IPS-18c (cell line): ENCODE measurements at regions not wholly inside any gene's neighbourhood (a gene's known extent, or its start where the extent isn't known, plus 50 kb on each side); places are given as distances from the start of the nearest gene placed in this dataset.

Experiments used
- H3K4me3 ChIP-seq: 2 replicates; pipeline ENCODE4 v1.7.0; 2013; ENCODE audit warnings: low read depth, mild to moderate bottlenecking, low read length, moderate library complexity; ENCODE audit not compliant: insufficient read depth
- H3K9me3 ChIP-seq: one replicate; pipeline ENCODE4 v1.6.1; 2013; ENCODE audit warnings: mild to moderate bottlenecking, low read length, moderate library complexity; ENCODE audit not compliant: control insufficient read depth, insufficient read depth

DNA sequence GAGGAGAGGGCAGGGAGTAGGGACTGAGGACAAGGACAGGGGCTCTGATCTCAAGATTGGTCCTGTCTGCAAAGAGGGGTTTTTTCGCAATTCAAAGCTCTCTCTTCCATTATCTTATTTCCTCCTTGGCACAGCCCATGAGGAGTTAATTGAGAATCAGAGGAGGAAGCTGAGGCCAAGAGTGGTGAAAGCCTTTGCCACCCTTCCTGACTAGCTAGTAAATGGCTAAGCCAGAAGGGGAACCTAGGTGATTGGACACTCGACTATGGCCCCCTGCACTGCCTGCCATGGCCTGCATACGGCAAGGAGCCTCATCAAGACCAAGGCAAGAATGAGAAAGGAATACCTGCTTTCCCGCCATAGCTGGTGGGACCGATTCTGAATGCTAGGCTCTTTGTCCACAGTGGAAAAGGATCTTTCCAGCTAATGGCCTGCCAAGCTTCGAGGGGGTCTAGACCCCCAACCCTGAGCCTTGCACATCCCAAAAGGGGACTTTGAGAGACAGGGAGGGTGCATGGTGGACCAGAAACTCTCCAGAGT, 237.9 kb downstream of the HAUS1 start:
- H3K4me3 ChIP-seq = no peak overlapping the region
- no peaks in the 10 kb centered on the region for H3K9me3 ChIP-seq

DNA sequence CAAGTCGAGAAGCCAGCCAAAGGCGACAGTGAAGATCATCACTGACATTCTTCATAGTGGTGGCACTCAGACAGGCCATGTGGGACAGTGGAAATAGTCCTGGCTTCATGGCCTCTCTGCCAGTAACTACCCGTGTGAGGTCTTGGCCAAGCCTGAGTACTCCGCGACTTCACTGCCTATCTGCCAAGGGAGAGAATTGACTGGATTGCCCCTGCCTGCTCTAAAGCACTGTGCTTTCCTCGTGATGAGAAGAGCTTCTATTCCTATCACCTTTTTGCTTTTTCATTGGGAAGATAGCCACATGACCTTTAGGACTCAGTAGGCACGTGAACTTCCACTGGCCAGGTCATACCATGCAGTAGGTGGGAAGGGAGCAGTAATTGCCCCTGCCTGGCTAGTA, 239.3 kb downstream of the HAUS1 start:
- Histone ChIP-seq H3K4me3 (no peak overlapping the region; the same call in 1 of the 2 replicates), H3K9me3 (no peaks in the 10 kb centered on the region)

DNA sequence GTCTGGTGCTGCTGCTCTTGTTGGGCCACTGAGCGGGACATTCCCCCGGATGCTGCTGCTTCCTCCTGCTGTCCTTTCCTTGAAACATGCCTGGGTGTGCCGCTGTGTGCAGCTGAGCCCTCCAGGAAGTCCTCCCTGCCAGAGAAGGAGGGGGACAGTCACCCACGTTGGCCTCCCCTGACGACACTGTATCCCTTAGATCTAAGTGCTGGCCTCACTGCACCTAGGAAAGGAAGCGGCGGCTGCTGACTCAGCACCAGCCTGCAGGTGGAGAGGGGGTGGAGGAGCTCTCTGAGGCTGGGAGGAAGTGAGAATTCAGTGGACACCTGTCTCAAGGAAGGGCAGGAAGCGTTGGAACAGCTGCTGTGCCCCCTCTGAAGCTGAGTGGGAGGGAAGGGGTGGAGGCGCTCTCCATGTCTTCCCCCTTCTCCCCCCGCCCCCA, 239.8 kb downstream of the HAUS1 start:
- Histone ChIP-seq H3K4me3 (no peak overlapping the region; the same call in 1 of the 2 replicates), H3K9me3 (no peaks in the 10 kb centered on the region)

DNA sequence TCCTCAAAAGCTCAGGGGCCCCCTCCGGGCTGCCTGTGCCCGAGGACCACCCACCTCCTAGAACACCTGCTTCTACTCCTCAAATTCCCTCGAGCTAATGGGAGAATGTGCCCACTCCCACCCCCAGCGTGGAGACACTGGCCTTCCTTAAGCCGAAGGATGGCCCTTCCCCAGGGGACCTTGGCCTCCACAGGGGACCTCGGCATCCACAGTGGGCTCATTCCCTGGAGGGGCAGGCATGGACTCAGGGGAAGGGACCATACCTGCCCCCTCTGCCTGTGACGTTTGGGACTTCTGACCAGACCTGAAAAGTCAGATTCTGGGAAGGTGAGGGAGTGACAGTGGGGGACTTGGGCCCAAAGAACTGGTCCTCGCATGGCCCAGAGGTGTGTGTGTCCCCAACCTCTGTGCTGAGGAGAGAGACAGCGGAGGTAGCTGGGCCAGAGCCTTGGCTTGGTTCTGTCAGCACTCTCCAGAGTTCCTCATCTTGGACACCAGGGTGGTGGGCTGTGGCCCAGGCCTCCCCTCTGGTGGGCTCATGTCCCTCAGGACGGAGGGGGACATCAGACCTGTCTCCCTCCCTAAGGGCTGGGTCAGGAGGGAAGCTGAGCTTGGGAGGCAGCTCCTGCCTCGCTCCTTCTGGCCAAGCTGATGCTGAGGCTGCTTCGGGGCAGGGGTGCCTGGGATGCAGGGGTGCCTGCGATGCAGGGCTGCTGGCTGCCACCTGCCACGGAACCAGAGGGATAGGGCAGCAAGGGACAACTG, 240.4 kb downstream of the HAUS1 start:
- no peaks in the 10 kb centered on the region for H3K9me3 ChIP-seq
- H3K4me3 ChIP-seq = no peak overlapping the region

DNA sequence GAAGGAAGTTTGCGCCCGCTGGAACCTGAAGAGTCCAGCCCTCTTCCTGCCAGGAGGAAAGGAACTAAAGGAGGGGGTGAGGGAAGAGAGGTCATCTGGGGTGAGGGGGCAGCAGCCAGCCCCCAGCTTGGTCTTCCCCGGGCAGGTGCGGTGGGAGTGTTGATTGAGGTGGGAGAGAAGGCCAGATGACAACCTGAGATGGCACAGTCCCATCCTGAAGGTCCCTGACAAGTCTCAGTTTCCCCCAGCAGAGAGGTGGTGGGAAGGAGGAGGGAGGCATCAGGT, 240.9 kb downstream of the HAUS1 start:
- H3K9me3 ChIP-seq = no peaks in the 10 kb centered on the region
- H3K4me3 ChIP-seq = no peak overlapping the region

DNA sequence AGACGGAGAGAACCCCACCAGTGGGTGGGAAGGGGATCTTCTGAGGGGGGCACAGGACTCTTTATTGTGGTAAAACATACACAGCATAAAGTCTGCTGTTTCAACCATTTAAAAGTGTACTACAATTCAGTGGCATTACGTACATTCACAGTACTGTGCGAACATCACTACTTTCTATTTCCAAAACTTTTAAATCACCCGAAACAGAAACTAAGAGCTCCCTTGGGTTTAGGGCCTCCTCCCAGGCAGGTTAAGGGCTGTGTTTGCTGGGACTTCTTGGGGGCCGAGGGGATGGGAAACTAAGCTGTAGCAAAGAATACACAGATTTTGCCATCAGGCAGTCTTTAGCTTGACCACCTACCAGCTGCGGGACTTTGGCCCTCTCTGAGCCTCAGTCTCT, 242.0 kb downstream of the HAUS1 start:
- Histone ChIP-seq H3K9me3 (no peaks in the 10 kb centered on the region), H3K4me3 (no peak overlapping the region)

DNA sequence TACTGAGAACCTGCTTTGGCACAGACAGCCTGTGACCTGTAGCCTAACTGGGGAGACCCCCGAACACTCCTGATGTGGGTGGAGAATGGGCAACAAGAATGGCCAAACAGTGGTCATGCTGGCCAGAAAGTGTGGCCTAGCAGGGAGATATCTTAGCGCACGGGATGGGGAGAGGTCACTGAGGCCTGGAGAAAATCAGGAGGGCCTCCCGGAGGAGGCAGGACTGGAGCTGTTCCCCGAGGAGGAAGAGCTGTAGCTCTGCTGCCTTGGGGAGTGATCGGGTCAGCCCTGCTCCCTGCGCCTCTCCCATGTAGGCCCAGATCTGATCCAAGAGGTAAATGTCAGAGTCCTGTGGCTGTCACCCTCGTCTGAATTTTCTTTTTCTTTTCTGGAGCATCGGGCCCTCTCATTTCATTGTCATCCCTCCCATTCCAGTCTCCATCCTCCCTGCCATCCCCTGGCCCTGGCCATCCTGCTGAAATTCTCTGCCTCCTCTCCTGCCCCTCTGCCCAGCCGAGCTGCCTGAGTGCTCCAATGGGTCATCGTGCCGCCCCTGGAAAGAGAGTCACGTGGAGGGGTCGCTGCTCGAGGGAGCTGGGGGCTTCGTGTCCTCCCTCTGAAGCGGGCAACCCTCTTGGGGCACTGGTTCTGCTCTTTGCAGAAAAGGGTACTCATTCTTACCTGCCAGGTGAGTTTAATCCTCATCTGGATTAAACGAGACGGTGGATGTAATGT, 242.9 kb downstream of the HAUS1 start:
- Histone ChIP-seq H3K9me3 (no peaks in the 10 kb centered on the region), H3K4me3 (no peak overlapping the region)

DNA sequence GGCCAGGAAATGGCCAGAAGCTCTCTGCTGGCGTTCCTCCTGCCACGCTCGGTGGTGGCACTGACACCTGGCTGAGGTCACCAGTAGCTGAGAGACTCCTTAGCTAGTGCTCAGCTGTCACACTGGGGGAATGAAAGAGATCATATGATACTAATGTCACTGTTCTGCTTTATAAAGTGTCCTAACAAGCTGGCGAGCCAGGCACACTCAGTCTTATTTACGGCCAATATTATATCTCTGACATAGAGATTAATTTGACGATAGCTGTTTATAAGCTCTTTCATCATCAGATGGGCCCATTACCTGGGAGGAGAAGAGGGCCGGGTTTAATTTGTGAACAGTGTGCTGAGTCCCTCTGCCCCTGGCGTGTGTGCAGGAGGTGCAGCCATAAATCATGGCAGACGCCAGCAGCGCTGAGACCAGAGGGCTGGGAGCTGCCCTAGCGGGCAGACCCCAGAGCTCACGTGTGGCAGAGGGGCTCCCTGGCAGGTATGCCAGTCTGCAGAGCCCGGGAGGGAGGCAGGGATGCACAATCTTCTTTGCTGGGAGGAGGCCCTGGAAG, 246.5 kb downstream of the HAUS1 start:
- Histone ChIP-seq H3K4me3 (no peak overlapping the region), H3K9me3 (no peaks in the 10 kb centered on the region)

DNA sequence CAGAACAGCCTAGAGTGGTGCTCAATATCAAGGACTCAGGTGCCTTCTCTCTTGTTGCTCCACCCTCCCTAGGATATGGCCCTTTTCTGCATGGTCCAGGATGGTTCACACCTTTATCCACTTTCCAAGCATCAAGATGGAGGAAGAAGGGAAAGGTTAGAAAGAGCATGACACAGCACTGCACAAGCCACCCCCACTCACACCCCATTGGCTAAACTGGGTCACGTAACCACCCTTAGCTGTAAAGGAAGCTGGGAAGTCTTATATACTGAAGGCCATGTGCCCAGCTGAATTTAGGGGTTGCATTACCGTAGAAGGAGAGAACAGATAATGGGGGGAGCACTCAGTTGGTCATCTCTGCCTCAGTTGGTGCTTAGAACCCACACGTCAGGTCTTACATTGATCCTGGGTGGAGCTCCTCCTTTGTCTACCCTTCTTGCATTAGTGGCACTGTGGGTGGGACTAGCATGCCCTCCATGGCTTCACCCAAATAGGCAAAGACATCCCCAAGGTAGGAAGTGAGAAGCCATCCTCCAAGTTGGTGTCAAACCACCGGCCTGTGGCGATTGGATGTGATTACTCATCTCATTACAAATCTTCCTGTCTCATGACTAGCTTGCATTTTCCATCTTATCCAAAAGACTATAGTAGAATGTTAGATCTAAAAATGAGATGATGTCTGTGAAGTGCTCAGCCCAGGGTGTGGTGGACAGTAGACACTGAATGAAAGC, 248.5 kb downstream of the HAUS1 start:
- Histone ChIP-seq H3K9me3 (no peaks in the 10 kb centered on the region), H3K4me3 (no peak overlapping the region)

DNA sequence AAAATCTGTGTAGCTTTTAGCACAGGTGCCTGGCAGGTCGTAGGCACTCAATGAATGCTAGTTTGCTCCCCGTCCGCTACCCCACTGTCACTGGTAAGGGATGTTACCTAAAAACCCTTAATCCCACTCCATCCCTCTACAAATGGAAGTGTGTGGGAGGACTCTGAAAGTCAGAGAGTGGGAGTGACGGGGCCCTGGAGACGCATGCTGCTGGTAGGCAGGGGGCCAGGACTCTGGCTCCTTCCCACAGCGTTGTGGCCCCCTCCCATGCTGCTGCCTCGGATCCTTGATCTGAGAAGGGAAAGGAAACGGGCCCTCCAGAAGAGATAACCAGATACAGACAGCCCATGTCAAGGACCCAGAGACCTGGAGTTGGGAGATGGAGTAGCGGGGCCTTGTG, 249.3 kb downstream of the HAUS1 start:
- Histone ChIP-seq H3K4me3 (no peak overlapping the region), H3K9me3 (no peaks in the 10 kb centered on the region)

DNA sequence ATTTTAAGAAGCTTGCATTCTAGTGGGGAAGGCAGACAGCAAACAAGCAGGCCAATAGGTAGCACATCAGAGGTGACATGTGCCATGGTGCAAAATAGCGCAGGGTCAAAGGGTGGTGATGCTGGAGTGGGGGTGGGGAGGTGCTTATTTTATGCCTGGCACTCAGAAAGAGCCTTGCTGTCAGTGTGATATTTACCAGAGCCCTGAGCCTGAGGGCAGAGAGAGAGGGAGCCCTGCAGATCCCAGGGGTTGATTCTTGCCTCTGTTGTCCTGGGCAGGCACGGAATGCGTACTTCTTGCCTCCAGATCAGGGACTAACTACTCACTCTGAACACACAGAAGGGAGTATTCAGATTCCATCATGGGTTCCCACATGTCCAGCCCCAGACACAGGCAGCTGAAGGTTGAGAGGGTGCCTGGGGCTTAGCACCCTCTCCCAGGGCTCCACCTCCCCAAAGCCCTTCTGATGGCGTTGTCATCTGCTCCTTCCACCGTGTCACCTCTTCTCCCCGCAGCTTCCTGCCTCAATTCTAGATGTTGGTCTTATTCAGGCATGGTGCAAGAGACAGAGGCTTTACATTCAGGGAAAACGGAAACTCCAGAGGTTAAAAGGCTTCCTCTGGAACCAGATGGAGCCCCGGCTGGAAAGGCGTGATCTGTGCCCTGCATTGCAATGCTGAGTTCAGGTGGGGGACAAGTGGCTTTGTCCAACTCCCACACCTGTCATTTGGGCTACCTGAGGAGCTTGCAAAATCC, 252.3 kb downstream of the HAUS1 start:
- Histone ChIP-seq H3K9me3 (no peaks in the 10 kb centered on the region), H3K4me3 (no peak overlapping the region)

DNA sequence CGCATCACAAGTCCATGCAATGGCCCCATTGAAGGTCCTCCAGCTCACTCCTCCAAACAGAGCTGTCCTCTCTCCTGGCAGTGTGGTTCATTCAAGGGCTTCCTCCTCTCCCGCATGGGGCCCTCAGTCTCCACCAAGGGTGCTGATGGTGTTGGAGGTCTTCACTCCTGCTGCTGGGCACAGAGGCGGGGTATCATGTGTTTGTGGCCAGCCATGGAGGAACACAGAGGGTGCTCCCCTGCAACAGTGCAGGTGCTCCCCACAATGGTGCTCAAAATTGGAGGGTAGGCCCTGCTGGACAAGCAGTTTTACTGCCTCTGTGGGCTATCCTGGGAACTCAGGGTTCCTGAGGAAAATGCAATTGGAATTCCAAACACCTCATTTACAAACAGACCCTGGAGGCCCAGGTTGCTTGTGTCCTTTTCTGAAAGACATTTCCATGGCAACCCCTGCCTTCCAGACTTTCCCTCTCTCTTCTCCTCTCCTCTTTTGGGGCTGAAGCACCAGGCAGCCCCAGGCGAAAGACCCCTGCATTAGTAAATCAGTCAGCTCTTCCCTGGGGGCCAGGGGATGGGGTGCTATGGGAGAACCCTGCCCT, 256.0 kb downstream of the HAUS1 start:
- no peak overlapping the region for H3K4me3 ChIP-seq
- peaks cover 2% of the 10 kb centered on the region for H3K9me3 ChIP-seq

DNA sequence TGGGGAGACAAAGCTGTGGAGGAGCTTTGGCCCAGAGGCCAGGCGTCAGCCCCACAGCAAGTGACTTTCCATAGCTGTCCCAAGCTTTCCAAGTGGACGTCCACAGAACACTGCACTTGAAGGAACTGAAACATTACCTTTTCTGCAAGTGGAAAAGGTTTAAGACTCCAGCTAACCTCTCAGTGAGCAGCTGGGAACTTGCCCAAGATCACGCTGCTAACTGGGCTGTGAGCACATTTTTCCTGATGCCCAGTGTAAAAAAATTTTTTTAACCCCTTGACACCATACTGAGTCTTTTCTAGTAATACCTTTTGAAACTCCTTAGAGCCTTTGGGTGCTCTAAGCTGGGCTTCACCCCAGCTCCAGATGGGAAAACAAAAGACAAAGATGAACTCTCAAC, 256.7 kb downstream of the HAUS1 start:
- no peak overlapping the region for H3K4me3 ChIP-seq
- peaks cover 2% of the 10 kb centered on the region for H3K9me3 ChIP-seq

DNA sequence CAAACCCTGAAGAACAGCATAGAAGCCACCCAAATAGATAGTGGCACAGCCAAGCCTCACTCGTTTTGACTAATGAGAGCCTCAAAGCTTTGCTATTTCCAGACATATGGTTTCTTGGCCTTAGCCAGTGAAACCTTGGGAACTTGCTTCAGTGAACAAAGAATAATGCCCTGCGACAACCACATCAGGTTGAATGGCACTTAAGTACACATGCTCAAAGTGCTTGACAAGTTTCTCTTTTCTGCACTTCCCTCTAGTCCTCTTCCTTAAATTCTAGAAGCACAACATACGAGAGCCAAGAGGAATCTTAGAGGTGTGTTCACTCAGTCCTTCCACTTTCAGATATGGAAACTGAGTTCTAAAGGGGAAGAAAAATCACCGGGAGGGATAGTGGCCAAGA, 258.3 kb downstream of the HAUS1 start:
- Histone ChIP-seq H3K9me3 (peaks cover 2% of the 10 kb centered on the region), H3K4me3 (no peak overlapping the region)

DNA sequence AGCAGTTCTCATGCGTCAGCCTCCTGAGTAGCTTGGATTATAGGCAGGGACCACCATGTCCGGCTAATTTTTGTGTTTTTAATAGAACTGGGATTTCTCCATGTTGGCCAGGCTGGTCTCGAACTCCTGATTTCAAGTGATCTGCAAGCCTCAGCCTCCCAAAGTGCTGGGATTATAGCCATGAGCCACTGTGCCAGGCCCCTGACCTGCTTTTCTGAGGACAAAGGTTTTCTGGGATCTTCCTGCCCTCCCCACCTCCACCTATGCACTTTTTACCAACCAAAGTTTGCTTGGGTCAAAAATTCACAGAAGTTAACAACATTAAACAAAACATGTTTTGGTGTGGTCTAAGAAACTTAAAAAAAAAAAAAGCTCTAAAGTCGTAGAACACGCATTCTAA, 259.9 kb downstream of the HAUS1 start:
- H3K4me3 ChIP-seq = no peak overlapping the region

DNA sequence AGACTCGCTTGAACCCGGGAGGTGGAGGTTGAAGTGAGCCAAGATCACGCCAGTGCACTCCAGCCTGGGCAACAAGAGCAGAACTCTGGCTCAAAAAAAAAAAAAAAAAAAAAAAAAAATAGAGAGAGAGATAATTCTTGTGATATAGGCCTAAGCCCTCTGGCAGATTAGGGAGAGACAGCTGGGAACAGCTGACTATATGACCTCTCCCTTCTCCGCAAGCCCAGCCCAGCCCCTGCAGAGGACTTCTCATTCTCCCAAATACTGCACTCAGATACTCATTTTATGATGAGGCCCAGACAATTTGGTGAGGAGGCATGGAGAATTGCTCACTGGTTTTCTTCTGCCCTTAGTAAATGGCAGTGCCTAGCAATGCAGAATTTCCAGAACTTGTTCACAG, 262.0 kb downstream of the HAUS1 start:
- Histone ChIP-seq H3K9me3 (peaks cover 2% of the 10 kb centered on the region), H3K4me3 (no peak overlapping the region)

More for the DNA sequence above, 259.9 kb downstream of the HAUS1 start:
- H3K9me3 ChIP-seq = peaks cover 2% of the 10 kb centered on the region
